ENCODE measurements at regions not wholly inside any gene's neighbourhood (a gene's known extent, or its start where the extent isn't known, plus 50 kb on each side); places are given as distances from the start of the nearest gene placed in this dataset.

- H3K27me3 ChIP-seq (ENCODE audit: low read depth, low read length) = no peaks in the 10 kb centered on the region
- H3K9me3 ChIP-seq (ENCODE audit: insufficient read depth, low read length) = no peaks in the 10 kb centered on the region
- no peaks in the 10 kb centered on the region for H3K4me1 ChIP-seq (ENCODE audit: low read length)
- H3K36me3 ChIP-seq (replicated peaks; ENCODE audit: low read depth, low read length) = no peaks in the 10 kb centered on the region
- no peak overlapping the region for H3K4me2 ChIP-seq (ENCODE audit: low read length)
- no peak overlapping the region for H3K4me3 ChIP-seq (ENCODE audit: low read length)
- H3K9ac ChIP-seq (ENCODE audit: low read length) = no peak overlapping the region
- no peaks in the 10 kb centered on the region for H3K79me2 ChIP-seq (ENCODE audit: low read length)
- H4K20me1 ChIP-seq (ENCODE audit: insufficient read depth, low read length) = no peaks in the 10 kb centered on the region
- TF ChIP-seq EZH2phosphoT487 (IDR thresholded peaks at IDR 0.05; ENCODE audit: low read depth) (no peak), CTCF (IDR thresholded peaks at IDR 0.05; ENCODE audit: low read depth, low read length) (no peak)
- no peak overlapping the region for H3K27ac ChIP-seq (ENCODE audit: low read length)
- H2AFZ ChIP-seq (ENCODE audit: low read depth, low read length) = no peak overlapping the region
These were observed 1003.0 kb downstream of the SORCS3 start for GRCh38 chr10:105644091-105644490.

- no peak overlapping the region for H3K9ac ChIP-seq (ENCODE audit: low read length)
- H3K27ac ChIP-seq (ENCODE audit: low read length) = no peak overlapping the region
- H3K36me3 ChIP-seq (replicated peaks; ENCODE audit: low read depth, low read length) = no peaks in the 10 kb centered on the region
- no peak for TF ChIP-seq CTCF (IDR thresholded peaks at IDR 0.05; ENCODE audit: low read depth, low read length)
- H3K4me3 ChIP-seq (ENCODE audit: low read length) = no peak overlapping the region
- H3K4me1 ChIP-seq (ENCODE audit: low read length) = no peaks in the 10 kb centered on the region
- H4K20me1 ChIP-seq (ENCODE audit: insufficient read depth, low read length) = no peaks in the 10 kb centered on the region
- H3K4me2 ChIP-seq (ENCODE audit: low read length) = no peak overlapping the region
- no peak overlapping the region for H2AFZ ChIP-seq (ENCODE audit: low read depth, low read length)
- no peaks in the 10 kb centered on the region for H3K9me3 ChIP-seq (ENCODE audit: insufficient read depth, low read length)
- H3K27me3 ChIP-seq (ENCODE audit: low read depth, low read length) = no peaks in the 10 kb centered on the region
- no peaks in the 10 kb centered on the region for H3K79me2 ChIP-seq (ENCODE audit: low read length)
These were observed 1002.6 kb downstream of the SORCS3 start for GRCh38 chr10:105643660-105644059.

GRCh38 chr10:105634281-105634680, 993.2 kb downstream of the SORCS3 start:
- Histone ChIP-seq H3K9me3 (ENCODE audit: insufficient read depth, low read length) (no peaks in the 10 kb centered on the region), H3K36me3 (replicated peaks; ENCODE audit: low read depth, low read length) (no peaks in the 10 kb centered on the region), H3K9ac (ENCODE audit: low read length) (no peak overlapping the region), H3K27ac (ENCODE audit: low read length) (no peak overlapping the region), H4K20me1 (ENCODE audit: insufficient read depth, low read length) (no peaks in the 10 kb centered on the region), H3K4me1 (ENCODE audit: low read length) (no peaks in the 10 kb centered on the region), H3K79me2 (ENCODE audit: low read length) (no peaks in the 10 kb centered on the region), H2AFZ (ENCODE audit: low read depth, low read length) (no peak overlapping the region), H3K4me2 (ENCODE audit: low read length) (no peak overlapping the region), H3K4me3 (ENCODE audit: low read length) (no peak overlapping the region), H3K27me3 (ENCODE audit: low read depth, low read length) (no peaks in the 10 kb centered on the region)
- TF ChIP-seq CTCF (IDR thresholded peaks at IDR 0.05; ENCODE audit: low read depth, low read length) (no peak), EZH2phosphoT487 (IDR thresholded peaks at IDR 0.05; ENCODE audit: low read depth) (no peak)

GRCh38 chr10:105615715-105616365, 974.8 kb downstream of the SORCS3 start:
- Histone ChIP-seq H3K9me3 (ENCODE audit: insufficient read depth, low read length) (no peaks in the 10 kb centered on the region), H4K20me1 (ENCODE audit: insufficient read depth, low read length) (no peaks in the 10 kb centered on the region), H3K79me2 (ENCODE audit: low read length) (no peaks in the 10 kb centered on the region), H3K27me3 (ENCODE audit: low read depth, low read length) (no peaks in the 10 kb centered on the region), H3K9ac (ENCODE audit: low read length) (no peak overlapping the region), H3K36me3 (replicated peaks; ENCODE audit: low read depth, low read length) (no peaks in the 10 kb centered on the region), H3K4me1 (ENCODE audit: low read length) (no peaks in the 10 kb centered on the region), H2AFZ (ENCODE audit: low read depth, low read length) (no peak overlapping the region), H3K4me3 (ENCODE audit: low read length) (no peak overlapping the region), H3K4me2 (ENCODE audit: low read length) (no peak overlapping the region), H3K27ac (ENCODE audit: low read length) (no peak overlapping the region)
- no peak for TF ChIP-seq EZH2phosphoT487 (IDR thresholded peaks at IDR 0.05; ENCODE audit: low read depth)
- TF ChIP-seq CTCF (IDR thresholded peaks at IDR 0.05; ENCODE audit: low read depth, low read length) = no peak

All from OCI-LY3 (cell line).